ENCODE measurements at regions not wholly inside any gene's neighbourhood (a gene's known extent, or its start where the extent isn't known, plus 50 kb on each side); places are given as distances from the start of the nearest gene placed in this dataset.

DNA sequence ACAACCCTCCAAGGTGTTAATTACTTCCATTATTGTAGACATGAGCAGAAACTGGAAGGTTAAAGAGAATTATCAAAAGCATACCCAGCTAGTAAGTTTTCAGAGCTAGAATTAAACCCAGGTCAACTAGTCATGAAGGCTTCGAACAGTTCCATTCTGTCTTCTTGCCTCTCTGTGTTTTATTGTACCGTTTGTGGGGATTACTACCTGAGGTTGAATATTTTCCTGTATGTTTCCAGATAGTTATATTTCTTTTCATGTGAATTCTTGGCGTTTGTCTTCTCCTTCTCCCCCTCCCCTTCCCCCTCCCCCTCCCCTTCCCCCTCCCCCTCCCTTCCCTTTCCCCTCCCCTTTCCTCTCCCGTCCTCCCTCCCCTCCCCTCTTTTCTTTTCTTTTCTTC, 218.0 kb upstream of the GALNT17 start:
- Mint-ChIP-seq H3K4me1 (ENCODE audit: unreplicated experiment) (no peaks in the 10 kb centered on the region), H3K27ac (ENCODE audit: unreplicated experiment) (no peak overlapping the region), H3K27me3 (ENCODE audit: unreplicated experiment) (no peaks in the 10 kb centered on the region), H3K4me3 (ENCODE audit: unreplicated experiment) (no peak overlapping the region), H3K36me3 (ENCODE audit: unreplicated experiment) (no peaks in the 10 kb centered on the region), H3K9me3 (ENCODE audit: unreplicated experiment) (peaks cover 22% of the 10 kb centered on the region)
- TF ChIP-seq, protein P1, sequence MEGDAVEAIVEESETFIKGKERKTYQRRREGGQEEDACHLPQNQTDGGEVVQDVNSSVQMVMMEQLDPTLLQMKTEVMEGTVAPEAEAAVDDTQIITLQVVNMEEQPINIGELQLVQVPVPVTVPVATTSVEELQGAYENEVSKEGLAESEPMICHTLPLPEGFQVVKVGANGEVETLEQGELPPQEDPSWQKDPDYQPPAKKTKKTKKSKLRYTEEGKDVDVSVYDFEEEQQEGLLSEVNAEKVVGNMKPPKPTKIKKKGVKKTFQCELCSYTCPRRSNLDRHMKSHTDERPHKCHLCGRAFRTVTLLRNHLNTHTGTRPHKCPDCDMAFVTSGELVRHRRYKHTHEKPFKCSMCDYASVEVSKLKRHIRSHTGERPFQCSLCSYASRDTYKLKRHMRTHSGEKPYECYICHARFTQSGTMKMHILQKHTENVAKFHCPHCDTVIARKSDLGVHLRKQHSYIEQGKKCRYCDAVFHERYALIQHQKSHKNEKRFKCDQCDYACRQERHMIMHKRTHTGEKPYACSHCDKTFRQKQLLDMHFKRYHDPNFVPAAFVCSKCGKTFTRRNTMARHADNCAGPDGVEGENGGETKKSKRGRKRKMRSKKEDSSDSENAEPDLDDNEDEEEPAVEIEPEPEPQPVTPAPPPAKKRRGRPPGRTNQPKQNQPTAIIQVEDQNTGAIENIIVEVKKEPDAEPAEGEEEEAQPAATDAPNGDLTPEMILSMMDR (IDR thresholded peaks at IDR 0.05), result no peak
- no peak for DNase-seq (ENCODE audit: extremely low spot score, unreplicated experiment)

DNA sequence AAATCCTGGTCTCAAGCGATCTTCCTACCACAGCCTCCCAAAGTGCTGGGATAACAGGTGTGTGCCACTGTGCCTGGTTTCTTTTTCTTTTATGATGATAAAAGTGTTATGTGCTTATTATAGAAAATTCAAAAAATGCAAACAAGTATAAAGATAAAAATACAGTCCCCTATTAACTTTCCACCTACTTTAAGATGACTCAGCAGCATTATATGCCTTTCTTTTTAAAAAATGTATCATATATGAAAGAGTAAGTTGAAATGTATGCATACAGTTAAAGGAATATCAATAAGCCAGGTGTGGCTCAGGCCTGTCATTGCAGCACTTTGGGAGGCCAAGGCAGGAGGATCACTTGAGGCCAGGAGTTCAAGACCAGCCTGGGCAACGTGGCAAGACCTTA, 216.9 kb upstream of the GALNT17 start:
- H3K27me3 Mint-ChIP-seq (ENCODE audit: unreplicated experiment), result no peaks in the 10 kb centered on the region
- H3K9me3 Mint-ChIP-seq (ENCODE audit: unreplicated experiment), result peaks cover 21% of the 10 kb centered on the region
- TF ChIP-seq, protein P1 (IDR thresholded peaks at IDR 0.05), result no peak
- no peaks in the 10 kb centered on the region for H3K36me3 Mint-ChIP-seq (ENCODE audit: unreplicated experiment)
- no peak overlapping the region for H3K27ac Mint-ChIP-seq (ENCODE audit: unreplicated experiment)
- H3K4me3 Mint-ChIP-seq (ENCODE audit: unreplicated experiment), result no peak overlapping the region
- no peak for DNase-seq (ENCODE audit: extremely low spot score, unreplicated experiment)
- H3K4me1 Mint-ChIP-seq (ENCODE audit: unreplicated experiment), result no peaks in the 10 kb centered on the region

DNA sequence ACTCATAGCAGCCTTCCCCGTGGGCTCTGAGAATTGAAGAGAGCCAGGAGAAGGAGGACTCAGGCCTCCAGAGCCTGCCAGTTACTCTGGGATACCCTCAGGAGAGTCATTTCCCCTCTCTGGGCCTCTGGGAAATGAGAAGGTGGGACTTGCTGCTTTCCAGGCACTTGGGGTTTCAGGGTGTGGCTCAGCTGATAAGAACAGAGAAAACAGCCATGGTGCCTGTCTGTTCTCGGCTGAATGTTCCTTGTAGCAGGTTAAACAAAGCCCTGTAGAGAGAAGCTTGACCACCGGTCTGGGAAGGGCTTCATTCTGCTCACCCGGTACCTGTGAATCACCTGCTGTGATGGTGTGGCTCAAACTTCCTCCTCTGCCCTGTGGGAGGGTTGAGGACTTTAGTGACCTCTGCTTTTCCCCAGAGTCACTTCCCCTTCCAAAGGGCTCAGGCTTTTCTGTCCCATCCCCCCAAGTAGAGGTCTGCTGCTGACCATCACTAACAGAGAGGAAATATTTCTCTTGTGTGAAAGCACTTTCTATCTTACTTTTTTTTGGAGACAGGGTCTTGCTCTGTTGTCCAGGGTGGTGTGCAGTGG, 212.4 kb upstream of the GALNT17 start:
- TF ChIP-seq, protein P1 (IDR thresholded peaks at IDR 0.05), result no peak
- Mint-ChIP-seq H3K27me3 (ENCODE audit: unreplicated experiment) (no peaks in the 10 kb centered on the region), H3K9me3 (ENCODE audit: unreplicated experiment) (peaks cover 4% of the 10 kb centered on the region), H3K27ac (ENCODE audit: unreplicated experiment) (no peak overlapping the region), H3K4me1 (ENCODE audit: unreplicated experiment) (no peaks in the 10 kb centered on the region), H3K4me3 (ENCODE audit: unreplicated experiment) (no peak overlapping the region), H3K36me3 (ENCODE audit: unreplicated experiment) (no peaks in the 10 kb centered on the region)
- DNase-seq (ENCODE audit: extremely low spot score, unreplicated experiment), result no peak

DNA sequence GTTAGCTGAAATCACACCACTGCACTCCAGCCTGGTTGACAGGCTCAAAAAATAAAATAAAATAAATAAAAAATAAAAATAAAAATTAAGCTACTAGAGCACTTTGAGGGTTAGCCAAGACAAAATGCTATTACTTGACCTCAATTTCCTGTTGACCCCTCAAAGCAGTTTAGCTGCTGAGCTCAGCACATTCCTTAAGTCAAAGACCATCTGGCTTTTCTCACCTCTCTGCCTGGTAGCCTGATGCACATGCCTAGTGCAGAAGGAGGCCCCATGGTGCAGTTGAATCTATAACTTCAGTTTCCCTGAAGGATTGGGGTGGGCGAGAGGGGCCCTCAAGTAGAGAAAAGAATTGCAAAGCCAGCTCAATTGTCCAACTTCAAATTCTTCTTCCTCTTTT, 211.1 kb upstream of the GALNT17 start:
- peaks cover 6% of the 10 kb centered on the region for H3K9me3 Mint-ChIP-seq (ENCODE audit: unreplicated experiment)
- no peaks in the 10 kb centered on the region for H3K36me3 Mint-ChIP-seq (ENCODE audit: unreplicated experiment)
- no peak for DNase-seq (ENCODE audit: extremely low spot score, unreplicated experiment)
- H3K27me3 Mint-ChIP-seq (ENCODE audit: unreplicated experiment), result no peaks in the 10 kb centered on the region
- no peaks in the 10 kb centered on the region for H3K4me1 Mint-ChIP-seq (ENCODE audit: unreplicated experiment)
- H3K4me3 Mint-ChIP-seq (ENCODE audit: unreplicated experiment), result no peak overlapping the region
- H3K27ac Mint-ChIP-seq (ENCODE audit: unreplicated experiment), result no peak overlapping the region
- TF ChIP-seq, protein P1 (IDR thresholded peaks at IDR 0.05), result no peak

DNA sequence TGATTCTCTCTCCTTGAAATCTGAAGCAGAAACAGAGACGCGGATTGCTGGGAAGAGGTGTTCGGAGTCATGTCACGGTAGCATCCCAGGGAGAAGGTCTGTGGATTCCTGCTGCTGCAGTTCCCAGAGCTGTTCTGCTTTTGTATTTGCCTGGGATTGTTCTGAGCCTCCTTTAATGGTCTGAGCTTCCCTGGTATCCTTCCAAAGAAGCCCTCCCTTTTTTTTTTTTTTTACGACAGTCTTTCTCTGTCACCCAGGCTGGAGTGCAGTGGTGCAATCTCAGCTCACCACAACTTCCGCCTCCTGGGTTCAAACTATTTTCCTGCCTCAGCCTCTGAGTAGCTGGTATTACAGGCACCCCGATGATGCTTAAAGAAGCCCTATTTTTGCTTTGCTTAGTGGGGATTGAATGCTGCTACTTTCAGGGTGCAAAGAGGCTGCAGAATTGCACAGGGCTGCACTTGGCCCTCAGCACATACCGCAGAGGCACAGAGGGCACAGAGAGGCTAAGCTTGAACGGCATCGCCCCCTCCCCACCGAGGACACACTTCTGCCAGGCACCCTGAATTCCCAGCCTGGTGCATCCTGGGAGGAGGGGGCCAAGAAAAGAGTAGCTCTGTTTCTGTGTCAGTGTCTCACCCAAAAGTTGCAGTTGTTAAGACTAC, 208.6 kb upstream of the GALNT17 start:
- Mint-ChIP-seq H3K27me3 (ENCODE audit: unreplicated experiment) (no peaks in the 10 kb centered on the region), H3K9me3 (ENCODE audit: unreplicated experiment) (peaks cover 10% of the 10 kb centered on the region), H3K27ac (ENCODE audit: unreplicated experiment) (no peak overlapping the region), H3K36me3 (ENCODE audit: unreplicated experiment) (no peaks in the 10 kb centered on the region), H3K4me1 (ENCODE audit: unreplicated experiment) (no peaks in the 10 kb centered on the region), H3K4me3 (ENCODE audit: unreplicated experiment) (no peak overlapping the region)
- TF ChIP-seq, protein P1 (IDR thresholded peaks at IDR 0.05), result no peak
- no peak for DNase-seq (ENCODE audit: extremely low spot score, unreplicated experiment)

Measured in osteocyte (in vitro differentiated cells).